B cell (primary cell): ENCODE measurements at regions not wholly inside any gene's neighbourhood (a gene's known extent, or its start where the extent isn't known, plus 50 kb on each side); places are given as distances from the start of the nearest gene placed in this dataset.

Source experiments
- ATAC-seq: fragments of 200-7000 bp; cut with Tn5 transposase; one replicate; pipeline ENCODE4 v1.10.0; 2021; ENCODE audit warnings: low read depth, mild to moderate bottlenecking, moderate number of reproducible peaks, moderate library complexity
- CTCF ChIA-PET: fragments of 350-600 bp; sonication (Branson Sonifier 250); formaldehyde crosslinking; loops from one replicate; lab custom pipeline; 2021; ENCODE audit warnings: antibody characterized with exemption, inconsistent platforms; lab: Charles Lee
- POLR2A ChIA-PET: fragments of 350-600 bp; sonication (Branson Sonifier 250); formaldehyde crosslinking; loops from one replicate; lab custom pipeline; 2021; ENCODE audit warnings: antibody characterized with exemption; lab: Charles Lee
- DNase-seq: peaks from one replicate; pipeline ENCODE4 v3.0.0; 2013
- H2AFZ ChIP-seq: 2 replicates; pipeline ENCODE4 v1.6.1; 2012; ENCODE audit warnings: mild to moderate bottlenecking, low read depth, low read length; ENCODE audit not compliant: insufficient read depth, poor library complexity, severe bottlenecking
- H3K27ac ChIP-seq, 2 donors: 1 replicate in 1 of 2; 2 replicates in 1 of 2; pipeline ENCODE4 v1.5.1; 2012 to 2013; ENCODE audit warnings: low read length in 2 of 2, mild to moderate bottlenecking in 2 of 2, moderate library complexity in 1 of 2
- H3K27me3 ChIP-seq, 4 experiments: fragments of 200-600 bp in 1 of 4; sonication (generic) in 1 of 4; replicated peaks in 1 of 4; 1 replicate in 2 of 4; 2 replicates in 2 of 4; pipeline versions ENCODE4 v1.6.1 to v1.7.0; 2013 to 2016; ENCODE audit warnings: low read length in 3 of 4, mild to moderate bottlenecking in 2 of 4, mixed read lengths in 1 of 4, moderate library complexity in 1 of 4; ENCODE audit not compliant: insufficient read depth in 4 of 4, control insufficient read depth in 3 of 4; ENCODE audit errors: control extremely low read depth in 1 of 4
- H3K36me3 ChIP-seq, 2 experiments: replicated peaks in 1 of 2; 1 replicate in 1 of 2; 2 replicates in 1 of 2; pipeline versions ENCODE4 v1.6.1 to v1.7.1; 2013; ENCODE audit warnings: low read length in 1 of 2; ENCODE audit not compliant: insufficient read depth in 2 of 2, control insufficient read depth in 1 of 2; ENCODE audit errors: control extremely low read depth in 1 of 2, extremely low read depth in 1 of 2
- H3K4me1 ChIP-seq, 2 donors: fragments of 200-600 bp in 1 of 2; sonication (generic) in 1 of 2; 1 replicate in 1 of 2; 2 replicates in 1 of 2; pipeline versions ENCODE4 v1.5.1 to v1.6.1; 2013 to 2017; ENCODE audit warnings: low read length in 2 of 2; ENCODE audit not compliant: control insufficient read depth in 2 of 2, insufficient read depth in 2 of 2
- H3K4me2 ChIP-seq: replicated peaks from 2 replicates; pipeline ENCODE3; 2012; ENCODE audit warnings: mild to moderate bottlenecking, low read depth, low read length; ENCODE audit not compliant: poor library complexity, severe bottlenecking
- H3K4me3 ChIP-seq, 5 experiments: fragments of 200-600 bp in 1 of 5; sonication (generic) in 1 of 5; 1 replicate in 3 of 5; 2 replicates in 2 of 5; pipeline versions ENCODE4 v1.5.1 to v1.7.0; 2011 to 2016; ENCODE audit warnings: low read length in 4 of 5, mild to moderate bottlenecking in 4 of 5, low read depth in 2 of 5, control low read depth in 1 of 5, moderate library complexity in 1 of 5; ENCODE audit not compliant: insufficient read depth in 1 of 5; ENCODE audit errors: control extremely low read depth in 1 of 5, extremely low read depth in 1 of 5
- H3K79me2 ChIP-seq: fragments of 200-600 bp; sonication (generic); one replicate; pipeline ENCODE4 v1.6.0; 2016; ENCODE audit warnings: low read length; ENCODE audit not compliant: control insufficient read depth, insufficient read depth
- H3K9ac ChIP-seq: fragments of 200-600 bp; sonication (generic); 2 replicates; pipeline ENCODE4 v1.6.1; 2017; ENCODE audit warnings: mild to moderate bottlenecking, low read length, moderate library complexity
- H3K9me3 ChIP-seq, 3 donors: one replicate each; pipeline versions ENCODE4 v1.6.1 to v1.7.1; 2013; ENCODE audit warnings: low read length in 2 of 3; ENCODE audit not compliant: control insufficient read depth in 2 of 3, insufficient read depth in 1 of 3; ENCODE audit errors: control extremely low read depth in 1 of 3
- H4K20me1 ChIP-seq: 2 replicates; pipeline ENCODE4 v1.6.0; 2012; ENCODE audit warnings: mild to moderate bottlenecking, low read length; ENCODE audit not compliant: insufficient read depth, control insufficient read depth, poor library complexity, severe bottlenecking
- H3K27ac Mint-ChIP-seq: one replicate; pipeline ENCODE4 v1.8.0; 2021; ENCODE audit warnings: mixed read lengths
- H3K27me3 Mint-ChIP-seq: one replicate; pipeline ENCODE4 v1.8.0; 2021; ENCODE audit warnings: mixed read lengths
- H3K4me1 Mint-ChIP-seq: one replicate; pipeline ENCODE4 v1.8.0; 2021; ENCODE audit warnings: mixed read lengths
- H3K4me3 Mint-ChIP-seq: one replicate; pipeline ENCODE4 v1.8.0; 2021; ENCODE audit warnings: mixed read lengths
- H3K9me3 Mint-ChIP-seq: one replicate; pipeline ENCODE4 v1.8.0; 2022; ENCODE audit warnings: mixed read lengths; ENCODE audit not compliant: insufficient read depth
- EZH2 ChIP-seq: IDR thresholded peaks from 2 replicates; pipeline ENCODE4 v1.6.1; 2012; ENCODE audit warnings: borderline replicate concordance, low read depth, mild to moderate bottlenecking, moderate library complexity, low read length; ENCODE audit not compliant: insufficient read depth, poor library complexity, severe bottlenecking
- WGBS: methylation state at CpG from one replicate; pipeline ENCODE4 v1.1.5; 2013; ENCODE audit warnings: missing lambda C conversion rate; ENCODE audit not compliant: insufficient coverage; 5-methylcytosine and 5-hydroxymethylcytosine counted together
- intact Hi-C: fragments of 100-400 bp; cut with micrococcal nuclease; formaldehyde crosslinking; loops from one replicate; pipeline ENCODE4 v1.10.0; 2022
- TF ChIP-seq, protein P1 (sequence below): fragments of 200-600 bp; IDR thresholded peaks from one replicate; pipeline ENCODE4 v1.8.0; 2022; ENCODE audit warnings: antibody characterized with exemption, mild to moderate bottlenecking

DNA sequence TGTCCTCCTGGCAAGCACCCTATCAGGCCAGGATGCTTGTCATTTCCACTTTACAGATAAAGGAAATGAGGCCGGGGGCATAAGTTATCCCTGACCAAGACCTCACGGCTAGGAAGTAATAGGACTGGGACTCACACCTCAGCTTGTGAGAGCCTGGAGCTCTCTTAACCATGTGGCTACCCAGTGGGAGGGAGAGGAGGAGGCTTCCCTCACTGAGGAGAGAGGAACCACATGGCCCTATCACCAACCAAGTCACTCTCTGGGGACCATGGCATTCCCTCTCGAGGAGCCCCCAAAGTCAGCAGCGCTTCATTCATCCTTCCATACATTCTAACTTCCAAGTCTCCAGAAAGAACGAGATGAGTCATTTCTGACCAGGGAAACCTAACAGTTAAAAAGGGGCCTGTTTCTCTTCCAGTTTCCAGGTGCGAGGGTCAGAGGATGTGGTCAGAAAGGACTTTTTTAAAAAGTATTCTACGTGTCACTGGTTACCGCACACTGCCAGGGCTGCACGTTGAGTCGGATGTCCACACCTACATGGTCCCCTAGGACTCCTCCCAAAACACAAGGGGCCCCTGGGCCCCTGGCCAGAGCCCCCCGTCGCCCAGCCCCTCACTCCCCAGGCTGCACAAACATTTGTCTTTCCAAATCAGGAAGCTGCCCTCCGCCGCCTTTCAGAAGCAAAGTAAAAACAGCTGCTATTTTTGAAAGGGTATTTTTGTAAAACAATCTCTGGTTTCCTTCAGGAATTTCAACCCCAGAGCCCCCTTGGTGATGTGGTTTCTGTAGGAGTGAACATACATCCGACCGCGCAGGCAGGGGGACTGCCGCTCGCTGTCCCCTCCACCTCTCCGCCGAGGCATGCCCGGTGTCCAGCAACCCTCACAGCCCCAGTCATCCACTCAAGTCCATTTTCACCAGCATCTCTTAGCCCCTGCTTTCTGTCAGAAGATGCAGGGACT, 128.2 kb upstream of the CHST15 start:
- Mint-ChIP-seq H3K27ac (peak overlapping the region; percentile 56), H3K9me3 (no peaks in the 10 kb centered on the region), H3K4me1 (peaks cover 33% of the 10 kb centered on the region), H3K27me3 (no peaks in the 10 kb centered on the region), H3K4me3 (peak overlapping the region; percentile 79)
- ChIA-PET POLR2A (interaction anchor here (0.7 to 1.7 kb wide), 3 partner anchors 10 to 158 kb away, joined by 3 to 7 read pairs (median 4); no protein-coding TSS in a partner anchor), CTCF (interaction anchor here (0.9 to 3.7 kb wide), 6 partner anchors 129 to 225 kb away, joined by 3 to 25 read pairs (median 4); partner anchors contain the start of gene CHST15)
- ATAC-seq (peak; percentile 22), DNase-seq (peak; percentile 32)
- Histone ChIP-seq H4K20me1 (no peaks in the 10 kb centered on the region), H3K4me2 (peak overlapping the region; percentile 80), H3K27me3 (no peaks in the 10 kb centered on the region), H3K4me3 (peak overlapping the region in 3 of 5 experiments; percentile 25 to 60 (median 35)), H2AFZ (peak overlapping the region; percentile 68), H3K9me3 (no peaks in the 10 kb centered on the region), H3K27ac (no peak overlapping the region), H3K4me1 (peaks cover 28 to 30% of the 10 kb centered on the region in 2 donors), H3K79me2 (no peaks in the 10 kb centered on the region), H3K9ac (peak overlapping the region; percentile 41), H3K36me3 (no peaks in the 10 kb centered on the region)
- intact Hi-C loops, result no loop called here
- 32% methylated on average over 16 of the region's 22 CpGs for WGBS
- TF ChIP-seq, protein P1, sequence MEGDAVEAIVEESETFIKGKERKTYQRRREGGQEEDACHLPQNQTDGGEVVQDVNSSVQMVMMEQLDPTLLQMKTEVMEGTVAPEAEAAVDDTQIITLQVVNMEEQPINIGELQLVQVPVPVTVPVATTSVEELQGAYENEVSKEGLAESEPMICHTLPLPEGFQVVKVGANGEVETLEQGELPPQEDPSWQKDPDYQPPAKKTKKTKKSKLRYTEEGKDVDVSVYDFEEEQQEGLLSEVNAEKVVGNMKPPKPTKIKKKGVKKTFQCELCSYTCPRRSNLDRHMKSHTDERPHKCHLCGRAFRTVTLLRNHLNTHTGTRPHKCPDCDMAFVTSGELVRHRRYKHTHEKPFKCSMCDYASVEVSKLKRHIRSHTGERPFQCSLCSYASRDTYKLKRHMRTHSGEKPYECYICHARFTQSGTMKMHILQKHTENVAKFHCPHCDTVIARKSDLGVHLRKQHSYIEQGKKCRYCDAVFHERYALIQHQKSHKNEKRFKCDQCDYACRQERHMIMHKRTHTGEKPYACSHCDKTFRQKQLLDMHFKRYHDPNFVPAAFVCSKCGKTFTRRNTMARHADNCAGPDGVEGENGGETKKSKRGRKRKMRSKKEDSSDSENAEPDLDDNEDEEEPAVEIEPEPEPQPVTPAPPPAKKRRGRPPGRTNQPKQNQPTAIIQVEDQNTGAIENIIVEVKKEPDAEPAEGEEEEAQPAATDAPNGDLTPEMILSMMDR, result no peak
- TF ChIP-seq EZH2, result no peak

DNA sequence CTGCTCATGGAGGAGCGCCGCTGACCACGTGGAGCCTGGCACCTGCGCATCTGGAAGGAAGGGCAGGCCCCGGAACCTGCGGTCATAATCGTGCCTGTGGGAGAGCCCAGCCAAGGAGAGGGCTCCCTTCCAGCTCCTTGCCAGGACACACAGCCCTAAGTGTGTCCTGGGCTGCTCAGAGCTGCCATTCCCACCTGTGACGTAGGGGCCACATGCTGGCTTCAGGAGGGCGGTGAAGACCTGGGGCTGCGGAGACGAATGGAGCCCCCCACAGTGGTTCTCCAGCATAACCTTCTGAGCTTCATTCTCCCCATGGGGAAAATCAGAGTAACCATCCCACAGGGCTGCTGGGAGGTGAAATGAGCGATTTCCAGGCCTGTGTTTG, 127.6 kb upstream of the CHST15 start:
- H3K4me2 ChIP-seq, result peak overlapping the region; percentile 80
- H3K9me3 Mint-ChIP-seq, result no peaks in the 10 kb centered on the region
- CTCF ChIA-PET, result interaction anchor here (3.7 kb wide), 1 partner anchor 225 kb away, joined by 25 read pairs; no protein-coding TSS in a partner anchor
- intact Hi-C loops, result no loop called here
- no peaks in the 10 kb centered on the region for H3K79me2 ChIP-seq
- no peak overlapping the region for H3K27ac ChIP-seq
- H4K20me1 ChIP-seq, result no peaks in the 10 kb centered on the region
- 83% methylated on average over 12 of the region's 12 CpGs for WGBS
- TF ChIP-seq EZH2, result no peak
- TF ChIP-seq, protein P1, result no peak
- no peaks in the 10 kb centered on the region for H3K27me3 Mint-ChIP-seq
- no peak overlapping the region for H3K9ac ChIP-seq
- POLR2A ChIA-PET, result no interaction called here
- H3K4me3 ChIP-seq, result peak overlapping the region in 1 of 5 experiments; percentile 60
- H3K4me3 Mint-ChIP-seq, result peak overlapping the region; percentile 79
- H3K36me3 ChIP-seq, result no peaks in the 10 kb centered on the region
- H3K4me1 Mint-ChIP-seq, result peaks cover 33% of the 10 kb centered on the region
- no peak for ATAC-seq
- no peak for DNase-seq
- peak overlapping the region; percentile 68 for H2AFZ ChIP-seq
- no peaks in the 10 kb centered on the region for H3K9me3 ChIP-seq
- H3K27ac Mint-ChIP-seq, result no peak overlapping the region
- peaks cover 28 to 30% of the 10 kb centered on the region in 2 donors for H3K4me1 ChIP-seq
- H3K27me3 ChIP-seq, result no peaks in the 10 kb centered on the region
